Esophagus muscularis mucosa (tissue), 3 donors: ENCODE measurements at regions not wholly inside any gene's neighbourhood (a gene's known extent, or its start where the extent isn't known, plus 50 kb on each side); places are given as distances from the start of the nearest gene placed in this dataset.
"Not testable (repeated sequence)": the region's sequence is repeated elsewhere in the genome, so short reads cannot be mapped to it uniquely, and the experiment has no call there.

Experiments
- CTCF ChIP-seq, 3 experiments: fragments of 200-600 bp in 2 of 3; fragments of 450-650 bp in 1 of 3; sonication (generic) in 2 of 3; IDR thresholded peaks; one replicate each; pipeline ENCODE4 v1.5.1; 2017 to 2019; ENCODE audit warnings: antibody characterized with exemption in 3 of 3, mild to moderate bottlenecking in 2 of 3, moderate library complexity in 1 of 3
- POLR2A ChIP-seq: fragments of 450-650 bp; IDR thresholded peaks from one replicate; pipeline ENCODE4 v1.6.1; 2017; ENCODE audit warnings: antibody characterized with exemption, moderate library complexity, mild to moderate bottlenecking, low read depth

- not testable (repeated sequence) for TF ChIP-seq CTCF (IDR thresholded peaks at IDR 0.05); POLR2A
Measured at GRCh38 chr4:97141332-97141731, 1001.9 kb downstream of the STPG2 start.
